Naive thymus-derived CD8-positive, alpha-beta T cell (primary cell): ENCODE measurements at regions not wholly inside any gene's neighbourhood (a gene's known extent, or its start where the extent isn't known, plus 50 kb on each side); places are given as distances from the start of the nearest gene placed in this dataset.
"Not testable (repeated sequence)": the region's sequence is repeated elsewhere in the genome, so short reads cannot be mapped to it uniquely, and the experiment has no call there.

Source experiments
- ATAC-seq, 2 donors: fragments of 150-1000 bp; cut with Tn5 transposase in 1 of 2; sonication (Bioruptor Pico), chemical (Tn5 transposase) in 1 of 2; 1 replicate in 1 of 2; 2 replicates in 1 of 2; pipeline ENCODE4 v1.10.0; 2021; ENCODE audit warnings: mild to moderate bottlenecking in 2 of 2, moderate library complexity in 2 of 2
- POLR2A ChIA-PET: fragments of 350-600 bp; sonication (Branson Sonifier 250); formaldehyde crosslinking; loops from one replicate; lab custom pipeline; 2021; ENCODE audit warnings: antibody characterized with exemption; lab: Charles Lee
- DNase-seq, 10 donors: peaks; one replicate each; pipeline versions ENCODE4 v3.0.0 to v3.0.0-alpha.2; 2020 to 2022
- H3K27ac Mint-ChIP-seq, 10 donors: one replicate each; pipeline ENCODE4 v1.8.0; 2020 to 2022; ENCODE audit warnings: mild to moderate bottlenecking in 10 of 10, mixed read lengths in 10 of 10, moderate library complexity in 4 of 10, inconsistent platforms in 1 of 10
- H3K27me3 Mint-ChIP-seq, 5 donors: one replicate each; pipeline ENCODE4 v1.8.0; 2021 to 2022; ENCODE audit warnings: mixed read lengths in 5 of 5
- H3K36me3 Mint-ChIP-seq, 3 donors: one replicate each; pipeline ENCODE4 v1.8.0; 2020 to 2022; ENCODE audit warnings: mixed read lengths in 3 of 3, mild to moderate bottlenecking in 2 of 3, inconsistent platforms in 1 of 3
- H3K4me1 Mint-ChIP-seq, 4 donors: one replicate each; pipeline ENCODE4 v1.8.0; 2021 to 2022; ENCODE audit warnings: mixed read lengths in 4 of 4
- H3K4me3 Mint-ChIP-seq, 10 donors: one replicate each; pipeline ENCODE4 v1.8.0; 2020 to 2022; ENCODE audit warnings: mild to moderate bottlenecking in 10 of 10, mixed read lengths in 10 of 10, moderate library complexity in 6 of 10, inconsistent platforms in 1 of 10
- H3K9me3 Mint-ChIP-seq, 9 donors: one replicate each; pipeline ENCODE4 v1.8.0; 2020 to 2022; ENCODE audit warnings: mixed read lengths in 9 of 9, mild to moderate bottlenecking in 3 of 9, inconsistent platforms in 1 of 9, moderate library complexity in 1 of 9

DNA sequence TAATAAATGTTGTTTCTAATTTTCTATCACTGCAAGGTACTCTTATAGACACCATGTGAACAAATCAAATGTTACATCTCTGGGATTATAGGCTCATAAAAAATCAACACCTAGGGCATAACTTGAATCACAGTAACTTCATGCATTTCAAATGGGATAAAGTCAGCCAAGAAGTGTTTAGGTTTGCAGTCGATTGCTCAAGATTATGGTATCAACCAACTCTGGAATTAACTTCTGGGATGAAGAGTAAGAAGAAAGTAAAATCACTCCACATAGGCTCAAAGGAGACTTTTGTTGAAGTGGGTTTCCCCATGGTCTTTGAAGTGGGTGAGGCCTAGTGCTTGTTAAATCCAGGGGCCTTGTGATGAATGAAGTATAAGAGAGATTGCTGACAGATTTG lies 939.7 kb downstream of the LTN1 start:
- ATAC-seq, H3K4me3 Mint-ChIP-seq, H3K9me3 Mint-ChIP-seq, H3K27ac Mint-ChIP-seq, DNase-seq, H3K36me3 Mint-ChIP-seq, H3K4me1 Mint-ChIP-seq, POLR2A ChIA-PET, H3K27me3 Mint-ChIP-seq: not testable (repeated sequence)

DNA sequence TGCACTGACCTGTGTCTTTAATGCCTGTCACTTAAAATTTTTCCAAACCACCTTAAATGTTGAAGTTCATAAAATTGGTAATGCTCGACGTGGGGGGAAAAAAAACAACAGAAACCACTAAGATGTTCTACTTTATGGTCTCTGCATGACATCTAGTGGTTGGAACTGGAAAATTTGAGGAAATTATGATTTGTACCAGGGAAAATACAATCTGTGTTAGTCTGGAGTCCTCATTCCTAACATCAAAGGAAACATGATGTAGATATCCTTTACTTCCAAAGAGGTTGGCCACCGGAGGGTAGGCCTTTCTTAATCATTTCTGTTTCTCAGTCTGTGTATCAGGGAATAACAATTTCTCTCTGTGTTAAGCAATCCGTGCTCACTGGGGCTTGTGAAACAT lies 941.0 kb downstream of the LTN1 start:
- H3K27me3 Mint-ChIP-seq, H3K4me3 Mint-ChIP-seq, DNase-seq, H3K9me3 Mint-ChIP-seq, H3K36me3 Mint-ChIP-seq, H3K4me1 Mint-ChIP-seq, POLR2A ChIA-PET, ATAC-seq, H3K27ac Mint-ChIP-seq: not testable (repeated sequence)

DNA sequence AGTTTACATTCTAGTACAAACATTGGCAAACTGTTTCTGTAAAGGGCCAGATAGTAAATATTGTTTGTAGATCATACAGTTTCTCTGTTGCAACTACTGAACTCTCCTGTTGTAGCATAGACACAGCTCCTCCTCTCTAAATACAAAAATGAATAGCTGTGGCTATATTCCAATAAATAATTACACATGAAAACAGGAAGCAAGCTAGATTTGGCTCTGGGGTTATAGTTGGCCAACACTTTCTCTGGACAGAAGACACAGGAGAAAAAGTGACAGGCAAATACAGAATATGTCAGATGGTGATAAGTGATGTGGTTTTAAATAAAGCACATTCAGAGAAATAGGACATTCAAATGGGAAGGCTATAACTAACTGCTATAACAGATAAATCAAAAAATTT lies 957.0 kb downstream of the LTN1 start:
- DNase-seq, ATAC-seq, H3K27ac Mint-ChIP-seq, H3K36me3 Mint-ChIP-seq, POLR2A ChIA-PET, H3K4me3 Mint-ChIP-seq, H3K4me1 Mint-ChIP-seq, H3K27me3 Mint-ChIP-seq: not testable (repeated sequence)
- peaks cover 4 to 33% (median 9%) of the 10 kb centered on the region in 9 donors for H3K9me3 Mint-ChIP-seq

DNA sequence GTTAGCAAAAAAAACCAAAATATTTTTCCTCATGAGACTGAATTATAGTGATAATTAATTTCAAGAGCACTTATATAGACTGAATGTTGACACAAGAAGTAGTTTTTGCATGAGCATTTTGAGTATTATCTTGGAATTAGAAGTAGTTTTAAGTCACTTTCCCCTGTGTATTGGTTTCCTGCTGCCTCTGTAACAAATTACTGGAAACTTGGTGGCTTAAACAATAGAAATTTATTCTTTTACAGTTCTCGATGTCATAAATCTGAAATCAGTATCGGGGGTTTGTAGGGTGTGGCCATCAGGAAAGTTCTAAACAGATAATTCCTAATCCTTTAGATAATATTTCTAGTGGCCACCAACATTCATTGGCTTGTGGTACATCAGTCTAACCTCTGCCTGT lies 957.8 kb downstream of the LTN1 start:
- H3K36me3 Mint-ChIP-seq, DNase-seq, H3K4me1 Mint-ChIP-seq, H3K4me3 Mint-ChIP-seq, H3K27ac Mint-ChIP-seq, H3K27me3 Mint-ChIP-seq, POLR2A ChIA-PET, ATAC-seq: not testable (repeated sequence)
- peaks cover 5 to 30% (median 12%) of the 10 kb centered on the region in 9 donors for H3K9me3 Mint-ChIP-seq

DNA sequence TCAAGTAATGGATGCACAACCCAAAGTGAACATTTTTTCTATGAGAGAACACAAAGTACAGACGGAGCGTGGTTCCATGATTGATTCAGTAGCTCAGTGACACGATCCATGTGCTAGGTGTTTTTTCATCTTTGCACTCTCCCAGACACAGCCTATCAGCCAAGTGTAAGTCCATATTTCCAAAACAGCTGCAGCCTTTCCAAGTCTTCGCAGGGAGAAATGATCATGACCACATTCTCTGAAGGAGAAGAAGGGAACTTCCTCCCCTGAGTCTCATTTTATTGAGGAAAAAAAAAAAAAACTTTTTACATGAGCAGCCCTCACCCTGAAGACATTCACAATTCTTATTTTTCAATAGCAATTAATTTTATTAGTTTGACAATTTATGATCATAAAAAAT lies 958.3 kb downstream of the LTN1 start:
- not testable (repeated sequence) for H3K27me3 Mint-ChIP-seq, H3K27ac Mint-ChIP-seq, ATAC-seq

DNA sequence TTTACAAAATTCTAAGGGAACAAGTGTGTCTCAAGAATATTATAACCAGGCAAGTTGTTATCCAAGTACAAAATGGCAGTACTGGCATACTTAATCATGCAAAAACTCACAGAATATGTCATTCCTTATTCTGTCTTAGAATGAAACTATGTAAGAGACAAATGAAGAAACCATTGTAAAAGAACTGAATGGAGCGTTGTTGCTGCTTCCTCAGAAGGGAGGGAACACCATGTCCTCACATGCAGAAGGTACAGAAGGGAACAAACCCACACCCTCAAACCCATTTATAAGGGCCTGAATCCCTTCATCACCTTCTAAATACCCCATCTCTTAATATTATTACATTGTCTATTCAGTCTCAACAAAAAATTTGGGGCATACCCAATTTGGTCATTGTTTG lies 960.0 kb downstream of the LTN1 start:
- POLR2A ChIA-PET, DNase-seq, H3K27me3 Mint-ChIP-seq, H3K4me1 Mint-ChIP-seq, H3K36me3 Mint-ChIP-seq, H3K27ac Mint-ChIP-seq, ATAC-seq, H3K4me3 Mint-ChIP-seq: not testable (repeated sequence)
- H3K9me3 Mint-ChIP-seq: peaks cover 7 to 23% (median 15%) of the 10 kb centered on the region in 9 donors

More for the DNA sequence above, 958.3 kb downstream of the LTN1 start:
- H3K4me3 Mint-ChIP-seq, H3K4me1 Mint-ChIP-seq, POLR2A ChIA-PET, DNase-seq, H3K36me3 Mint-ChIP-seq: not testable (repeated sequence)
- H3K9me3 Mint-ChIP-seq: peaks cover 5 to 25% (median 14%) of the 10 kb centered on the region in 9 donors

DNA sequence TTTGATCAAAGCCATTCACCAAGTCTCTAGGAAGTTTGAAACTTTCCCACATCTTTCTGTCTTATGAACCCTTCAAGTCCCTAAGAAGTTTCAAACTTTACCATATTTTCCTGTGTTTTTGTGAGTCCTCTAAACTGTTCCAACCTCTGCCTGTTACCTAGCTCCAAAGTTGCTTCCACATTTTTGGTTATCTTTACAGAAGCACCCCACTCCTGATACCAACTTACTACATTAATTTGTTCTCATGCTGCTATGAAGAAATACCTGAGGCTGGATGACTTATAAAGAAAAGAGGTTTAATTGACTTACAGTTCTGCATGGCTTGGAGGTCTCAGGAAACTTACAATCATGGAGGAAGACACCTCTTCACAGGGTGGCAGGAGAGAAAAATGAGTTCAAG lies 961.6 kb downstream of the LTN1 start:
- H3K27me3 Mint-ChIP-seq, H3K4me1 Mint-ChIP-seq, H3K4me3 Mint-ChIP-seq, H3K27ac Mint-ChIP-seq, POLR2A ChIA-PET, H3K36me3 Mint-ChIP-seq, ATAC-seq, DNase-seq: not testable (repeated sequence)
- H3K9me3 Mint-ChIP-seq: peaks cover 7 to 23% (median 16%) of the 10 kb centered on the region in 9 donors

DNA sequence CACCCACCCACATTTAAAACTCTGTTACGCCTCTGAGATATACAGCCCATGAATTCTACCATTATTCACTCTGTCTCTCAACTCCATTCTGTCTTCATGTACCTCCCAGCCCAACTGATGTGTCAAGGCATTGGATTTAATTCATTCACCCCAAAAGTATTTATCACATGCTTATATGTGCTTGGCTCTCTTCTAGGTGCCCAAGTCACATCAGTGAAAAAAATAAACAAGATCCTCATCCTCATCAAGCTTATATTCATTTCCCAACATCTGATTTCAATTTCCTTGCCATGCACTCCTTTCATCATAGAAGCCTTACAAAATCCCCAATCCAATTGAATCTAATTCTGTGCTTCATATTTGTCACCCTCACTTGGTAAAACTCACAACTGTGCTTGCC lies 967.6 kb downstream of the LTN1 start:
- H3K36me3 Mint-ChIP-seq: peaks cover 0 to 5% (median 0%) of the 10 kb centered on the region in 3 donors
- H3K9me3 Mint-ChIP-seq: peaks cover 0 to 9% (median 1%) of the 10 kb centered on the region in 9 donors
- H3K4me3 Mint-ChIP-seq: no peak overlapping the region
- H3K4me1 Mint-ChIP-seq: no peaks in the 10 kb centered on the region
- ATAC-seq (no peak), DNase-seq (no peak)
- no peak overlapping the region for H3K27ac Mint-ChIP-seq
- POLR2A ChIA-PET: no interaction called here
- H3K27me3 Mint-ChIP-seq: no peaks in the 10 kb centered on the region

DNA sequence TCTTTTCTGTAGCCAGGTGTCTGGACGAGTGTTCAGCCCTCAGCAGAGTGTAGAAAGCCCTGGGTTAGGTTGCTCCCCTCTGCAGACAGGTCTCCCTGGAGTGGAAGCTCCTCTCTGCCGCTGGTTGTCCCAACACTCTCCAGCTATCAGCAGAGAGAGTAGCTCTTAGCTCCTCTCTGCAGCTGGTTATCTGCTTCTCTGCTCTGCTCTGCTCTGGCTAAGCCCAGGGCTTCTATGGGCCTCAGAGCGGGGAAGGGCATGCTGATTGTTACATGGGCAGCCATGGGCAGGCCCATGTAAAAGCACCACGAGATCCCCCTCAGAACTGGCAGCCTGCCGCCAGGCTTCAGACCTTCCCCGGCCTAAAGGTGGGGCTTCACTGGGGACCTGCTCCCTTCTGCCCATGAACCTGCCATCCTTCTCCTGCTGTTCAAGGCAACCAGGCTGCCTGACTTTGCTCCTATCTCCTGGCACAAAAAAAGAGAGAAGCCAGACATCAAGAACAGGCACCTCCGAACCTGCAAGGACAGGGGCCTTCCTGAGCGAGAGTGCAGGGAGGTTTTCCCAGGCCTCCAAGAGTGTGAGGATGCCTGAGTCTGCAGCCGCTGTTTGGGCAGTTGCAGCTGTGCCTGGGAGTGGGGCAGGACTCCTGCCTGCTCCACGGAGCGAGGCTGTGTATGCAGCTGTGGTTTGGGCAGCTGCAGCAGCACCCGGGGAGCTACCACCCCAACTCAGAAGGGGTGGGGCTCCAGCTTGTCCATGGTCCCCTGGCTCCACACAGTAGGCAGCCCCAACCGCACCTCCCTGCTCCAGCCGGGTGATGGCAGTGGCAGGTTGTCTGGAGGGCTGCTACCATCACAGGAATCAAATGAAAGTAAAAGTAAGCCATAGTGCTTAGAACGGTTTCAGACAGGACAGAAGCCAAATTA lies 973.7 kb downstream of the LTN1 start:
- ATAC-seq (no peak), DNase-seq (no peak)
- H3K9me3 Mint-ChIP-seq: no peaks in the 10 kb centered on the region
- no peaks in the 10 kb centered on the region for H3K36me3 Mint-ChIP-seq
- H3K27me3 Mint-ChIP-seq: no peaks in the 10 kb centered on the region
- H3K27ac Mint-ChIP-seq: no peak overlapping the region
- H3K4me3 Mint-ChIP-seq: no peak overlapping the region
- H3K4me1 Mint-ChIP-seq: no peaks in the 10 kb centered on the region
- POLR2A ChIA-PET: no interaction called here

DNA sequence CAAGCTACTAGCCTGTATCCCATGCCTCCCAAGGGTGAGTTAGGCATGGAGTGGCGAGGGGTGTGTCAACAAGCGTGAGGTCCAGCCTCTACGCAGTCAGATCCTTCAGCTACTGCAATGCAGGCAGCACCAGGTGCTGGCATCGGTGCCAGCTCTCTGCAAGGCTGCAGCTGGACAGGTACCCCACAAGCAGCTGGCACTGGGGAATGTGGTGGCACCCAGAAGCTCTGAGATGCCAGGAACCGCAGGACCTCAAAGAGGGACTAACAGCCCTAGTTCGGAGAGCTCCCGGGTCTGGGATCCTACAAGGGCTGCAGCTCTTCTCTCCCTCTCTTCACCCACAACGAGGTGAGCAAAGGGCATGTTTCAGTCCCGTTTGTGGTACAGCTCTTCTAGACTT lies 974.5 kb downstream of the LTN1 start:
- H3K27ac Mint-ChIP-seq: no peak overlapping the region
- POLR2A ChIA-PET: no interaction called here
- H3K27me3 Mint-ChIP-seq: no peaks in the 10 kb centered on the region
- no peak for ATAC-seq
- H3K36me3 Mint-ChIP-seq: no peaks in the 10 kb centered on the region
- no peaks in the 10 kb centered on the region for H3K4me1 Mint-ChIP-seq
- no peaks in the 10 kb centered on the region for H3K9me3 Mint-ChIP-seq
- H3K4me3 Mint-ChIP-seq: no peak overlapping the region
- DNase-seq: no peak

DNA sequence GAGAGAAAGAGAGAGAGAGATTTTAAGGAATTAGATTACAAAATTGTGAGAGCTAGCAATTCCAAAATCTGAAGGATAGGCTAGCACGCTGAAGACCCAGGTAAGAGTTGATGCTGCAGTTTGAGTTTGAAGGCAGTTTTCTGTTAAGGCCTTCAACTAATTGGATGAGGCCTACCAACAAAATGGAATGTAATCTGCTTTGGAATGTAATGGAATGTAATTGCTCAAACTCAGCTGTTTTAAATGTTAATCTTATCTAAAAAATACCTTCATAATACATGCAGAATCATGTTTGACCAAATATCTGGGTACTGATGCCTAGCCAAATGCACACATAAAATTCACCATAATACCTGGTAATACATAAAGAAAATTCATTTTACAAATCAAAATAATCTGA lies 976.1 kb downstream of the LTN1 start:
- no peak overlapping the region for H3K4me3 Mint-ChIP-seq
- no peak for ATAC-seq
- no peaks in the 10 kb centered on the region for H3K4me1 Mint-ChIP-seq
- H3K9me3 Mint-ChIP-seq: peaks cover 0 to 4% (median 0%) of the 10 kb centered on the region in 9 donors
- no peak for DNase-seq
- no peaks in the 10 kb centered on the region for H3K36me3 Mint-ChIP-seq
- H3K27me3 Mint-ChIP-seq: no peaks in the 10 kb centered on the region
- no peak overlapping the region for H3K27ac Mint-ChIP-seq
- POLR2A ChIA-PET: no interaction called here

DNA sequence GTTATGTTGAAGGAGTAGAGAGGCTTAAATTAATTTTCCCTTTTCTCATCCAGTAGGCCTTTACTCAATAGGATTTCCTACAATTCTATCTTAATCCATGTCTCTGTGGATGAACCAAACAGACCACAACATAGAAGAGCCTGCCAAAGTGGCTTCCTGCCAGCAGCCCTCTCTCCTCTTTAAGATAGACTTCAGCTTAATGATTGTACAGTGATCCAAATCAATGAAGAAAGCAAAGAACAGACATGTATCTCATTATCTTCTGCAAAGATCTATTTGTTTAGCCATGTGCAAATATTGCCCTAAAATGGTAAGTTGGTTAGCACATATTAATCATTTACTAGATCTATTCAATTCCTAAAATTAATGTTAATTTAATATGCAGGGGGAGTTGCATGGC lies 979.6 kb downstream of the LTN1 start:
- DNase-seq, H3K4me1 Mint-ChIP-seq, ATAC-seq, H3K27ac Mint-ChIP-seq, H3K36me3 Mint-ChIP-seq, POLR2A ChIA-PET, H3K9me3 Mint-ChIP-seq, H3K27me3 Mint-ChIP-seq, H3K4me3 Mint-ChIP-seq: not testable (repeated sequence)

DNA sequence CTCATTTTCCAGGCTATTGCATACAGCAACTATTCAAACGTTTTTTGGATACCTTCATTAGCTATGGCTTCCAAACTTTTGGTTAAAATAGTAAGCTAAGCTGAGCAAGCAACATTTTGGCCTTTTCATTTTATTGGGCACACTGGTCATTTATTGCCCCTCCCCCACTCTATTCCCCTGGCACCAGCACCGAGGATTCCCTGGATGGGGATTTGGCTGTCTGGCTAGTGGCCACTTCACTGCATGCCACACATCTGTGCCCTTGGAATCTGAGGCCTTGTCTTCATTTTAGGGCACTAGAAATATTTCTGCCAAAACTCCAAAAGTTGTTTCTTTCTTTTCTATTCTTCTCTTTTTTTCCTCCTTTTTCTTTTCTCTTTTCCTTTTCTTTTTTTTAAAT lies 980.7 kb downstream of the LTN1 start:
- H3K4me3 Mint-ChIP-seq, H3K27ac Mint-ChIP-seq, H3K9me3 Mint-ChIP-seq, H3K27me3 Mint-ChIP-seq, H3K4me1 Mint-ChIP-seq, POLR2A ChIA-PET, DNase-seq, H3K36me3 Mint-ChIP-seq, ATAC-seq: not testable (repeated sequence)

DNA sequence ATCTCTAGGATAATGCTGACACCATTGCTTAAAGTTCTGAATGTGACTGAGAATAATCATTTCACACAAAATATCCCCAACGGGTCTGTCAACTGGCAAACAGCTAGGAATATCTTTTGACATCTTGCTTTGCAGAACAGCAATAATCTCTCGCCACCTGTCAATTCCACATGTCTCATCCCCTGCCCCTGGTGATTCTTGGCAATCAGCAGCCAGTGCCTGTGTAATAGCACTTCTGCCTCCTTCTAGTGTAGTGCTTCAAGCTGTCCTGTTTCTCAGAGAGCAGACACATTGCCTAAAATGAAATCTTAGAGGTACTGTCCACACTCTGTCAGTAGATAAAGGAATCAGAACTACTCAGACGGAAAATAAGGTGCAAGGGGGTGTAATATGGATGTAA lies 984.4 kb downstream of the LTN1 start:
- H3K9me3 Mint-ChIP-seq, H3K4me3 Mint-ChIP-seq, H3K4me1 Mint-ChIP-seq, ATAC-seq, DNase-seq, H3K27me3 Mint-ChIP-seq, H3K36me3 Mint-ChIP-seq, H3K27ac Mint-ChIP-seq, POLR2A ChIA-PET: not testable (repeated sequence)
